ENCODE measurements at regions not wholly inside any gene's neighbourhood (a gene's known extent, or its start where the extent isn't known, plus 50 kb on each side); places are given as distances from the start of the nearest gene placed in this dataset.

DNA sequence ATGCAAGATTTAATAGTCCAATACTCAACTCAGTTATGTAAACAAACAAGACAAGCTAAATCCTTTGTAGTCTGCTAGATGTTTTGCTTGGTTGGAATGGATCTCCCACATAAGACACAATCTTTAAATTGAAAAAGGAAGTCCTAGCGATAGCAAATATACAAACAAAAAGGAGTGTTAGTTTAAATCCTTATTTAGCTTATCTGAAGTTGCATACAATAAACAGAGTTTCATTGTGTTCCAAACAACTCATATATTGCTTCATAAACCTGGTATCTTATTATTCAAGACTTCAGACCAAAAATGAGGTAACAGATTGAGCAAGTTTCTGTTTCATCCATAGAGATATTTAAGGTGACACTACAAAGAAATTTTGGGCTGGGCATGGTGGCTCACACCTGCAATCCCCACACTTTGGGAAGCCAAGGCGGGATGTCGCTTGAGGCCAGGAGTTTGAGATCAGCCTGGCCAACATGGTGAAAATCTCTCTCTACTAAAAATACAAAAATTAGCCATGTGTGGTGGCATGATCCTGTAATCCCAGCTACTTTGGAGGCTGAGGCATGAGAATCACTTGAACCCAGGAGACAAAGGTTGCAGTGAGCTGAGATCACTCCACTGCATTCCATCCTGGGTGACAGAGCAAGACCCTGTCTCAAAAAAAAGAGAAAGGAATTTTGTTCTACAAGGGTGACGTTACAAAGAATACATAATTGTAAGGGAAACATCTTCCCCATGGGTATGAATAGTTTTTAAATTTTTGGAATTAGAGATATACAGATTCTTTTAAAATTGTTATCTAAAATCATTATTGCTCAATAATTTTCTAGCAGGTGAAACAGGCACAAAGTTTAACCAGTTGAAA lies 150.5 kb upstream of the L3MBTL4 start:
- peaks cover 3% of the 10 kb centered on the region; the same call in 1 of the 2 replicates for H3K36me3 Mint-ChIP-seq
- TF ChIP-seq NR3C1 (CRISPR knock-in tag; conservative IDR thresholded peaks at IDR 0.05; ENCODE audit: low read depth): no peak
- TF ChIP-seq, protein P1, sequence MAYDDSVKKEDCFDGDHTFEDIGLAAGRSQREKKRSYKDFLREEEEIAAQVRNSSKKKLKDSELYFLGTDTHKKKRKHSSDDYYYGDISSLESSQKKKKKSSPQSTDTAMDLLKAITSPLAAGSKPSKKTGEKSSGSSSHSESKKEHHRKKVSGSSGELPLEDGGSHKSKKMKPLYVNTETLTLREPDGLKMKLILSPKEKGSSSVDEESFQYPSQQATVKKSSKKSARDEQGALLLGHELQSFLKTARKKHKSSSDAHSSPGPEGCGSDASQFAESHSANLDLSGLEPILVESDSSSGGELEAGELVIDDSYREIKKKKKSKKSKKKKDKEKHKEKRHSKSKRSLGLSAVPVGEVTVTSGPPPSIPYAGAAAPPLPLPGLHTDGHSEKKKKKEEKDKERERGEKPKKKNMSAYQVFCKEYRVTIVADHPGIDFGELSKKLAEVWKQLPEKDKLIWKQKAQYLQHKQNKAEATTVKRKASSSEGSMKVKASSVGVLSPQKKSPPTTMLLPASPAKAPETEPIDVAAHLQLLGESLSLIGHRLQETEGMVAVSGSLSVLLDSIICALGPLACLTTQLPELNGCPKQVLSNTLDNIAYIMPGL (CRISPR knock-in tag; IDR thresholded peaks at IDR 0.05): no peak
- TF ChIP-seq, protein P2, sequence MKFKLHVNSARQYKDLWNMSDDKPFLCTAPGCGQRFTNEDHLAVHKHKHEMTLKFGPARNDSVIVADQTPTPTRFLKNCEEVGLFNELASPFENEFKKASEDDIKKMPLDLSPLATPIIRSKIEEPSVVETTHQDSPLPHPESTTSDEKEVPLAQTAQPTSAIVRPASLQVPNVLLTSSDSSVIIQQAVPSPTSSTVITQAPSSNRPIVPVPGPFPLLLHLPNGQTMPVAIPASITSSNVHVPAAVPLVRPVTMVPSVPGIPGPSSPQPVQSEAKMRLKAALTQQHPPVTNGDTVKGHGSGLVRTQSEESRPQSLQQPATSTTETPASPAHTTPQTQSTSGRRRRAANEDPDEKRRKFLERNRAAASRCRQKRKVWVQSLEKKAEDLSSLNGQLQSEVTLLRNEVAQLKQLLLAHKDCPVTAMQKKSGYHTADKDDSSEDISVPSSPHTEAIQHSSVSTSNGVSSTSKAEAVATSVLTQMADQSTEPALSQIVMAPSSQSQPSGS (CRISPR knock-in tag; IDR thresholded peaks at IDR 0.05; ENCODE audit: borderline replicate concordance, low read depth): no peak
- TF ChIP-seq SMAD4 (CRISPR knock-in tag; IDR thresholded peaks at IDR 0.05): no peak
- TF ChIP-seq ZMAT4 (CRISPR knock-in tag; IDR thresholded peaks at IDR 0.05): no peak
- no peak for TF ChIP-seq CREB1 (CRISPR knock-in tag; IDR thresholded peaks at IDR 0.05)
- no peak for TF ChIP-seq ZNF232 (CRISPR knock-in tag; IDR thresholded peaks at IDR 0.05)
- no peak for TF ChIP-seq FOXP1 (CRISPR knock-in tag; IDR thresholded peaks at IDR 0.05; ENCODE audit: borderline replicate concordance)
- no peak for TF ChIP-seq SOX15 (CRISPR knock-in tag; IDR thresholded peaks at IDR 0.05)
- TF ChIP-seq HMGA2 (CRISPR knock-in tag; IDR thresholded peaks at IDR 0.05): no peak
- TF ChIP-seq, protein P3, sequence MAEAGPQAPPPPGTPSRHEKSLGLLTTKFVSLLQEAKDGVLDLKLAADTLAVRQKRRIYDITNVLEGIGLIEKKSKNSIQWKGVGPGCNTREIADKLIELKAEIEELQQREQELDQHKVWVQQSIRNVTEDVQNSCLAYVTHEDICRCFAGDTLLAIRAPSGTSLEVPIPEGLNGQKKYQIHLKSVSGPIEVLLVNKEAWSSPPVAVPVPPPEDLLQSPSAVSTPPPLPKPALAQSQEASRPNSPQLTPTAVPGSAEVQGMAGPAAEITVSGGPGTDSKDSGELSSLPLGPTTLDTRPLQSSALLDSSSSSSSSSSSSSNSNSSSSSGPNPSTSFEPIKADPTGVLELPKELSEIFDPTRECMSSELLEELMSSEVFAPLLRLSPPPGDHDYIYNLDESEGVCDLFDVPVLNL (CRISPR knock-in tag; IDR thresholded peaks at IDR 0.05; ENCODE audit: borderline replicate concordance, low read depth): no peak
- TF ChIP-seq FOXK1 (CRISPR knock-in tag; IDR thresholded peaks at IDR 0.05): no peak
- TF ChIP-seq CREM (CRISPR knock-in tag; IDR thresholded peaks at IDR 0.05): no peak
- TF ChIP-seq JUN (CRISPR knock-in tag; IDR thresholded peaks at IDR 0.05): no peak
- no peak for TF ChIP-seq MXD4 (CRISPR knock-in tag; IDR thresholded peaks at IDR 0.05; ENCODE audit: borderline replicate concordance)
- TF ChIP-seq ZNF121 (CRISPR knock-in tag; IDR thresholded peaks at IDR 0.05): no peak
- peaks cover 7% of the 10 kb centered on the region for H3K9me3 Mint-ChIP-seq
- CTCF ChIA-PET: no interaction called here
- no peak for DNase-seq (ENCODE audit: low spot score)
- ATAC-seq: no peak
- peaks cover 9% of the 10 kb centered on the region for H3K27me3 Mint-ChIP-seq (ENCODE audit: low read depth)
- peak overlapping the region; percentile 68; the same call in 1 of the 2 replicates for H3K27ac Mint-ChIP-seq
- POLR2A ChIA-PET: no interaction called here
- peaks cover 33% of the 10 kb centered on the region for H3K4me1 Mint-ChIP-seq
- H3K4me3 Mint-ChIP-seq: no peak overlapping the region

DNA sequence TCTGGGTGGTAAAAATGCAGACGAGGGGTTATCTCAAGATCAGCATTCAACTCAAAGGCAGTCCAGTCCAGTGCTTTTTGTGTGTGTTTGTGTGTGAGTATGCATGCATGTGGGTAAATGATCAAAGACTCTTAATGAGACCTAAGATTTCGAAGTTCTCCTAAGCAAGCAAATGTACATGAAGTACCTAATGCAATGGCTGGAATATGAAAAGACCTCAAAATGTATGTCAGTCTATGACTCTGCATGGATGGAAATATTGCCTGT lies 151.0 kb upstream of the L3MBTL4 start:
- TF ChIP-seq, protein P4, sequence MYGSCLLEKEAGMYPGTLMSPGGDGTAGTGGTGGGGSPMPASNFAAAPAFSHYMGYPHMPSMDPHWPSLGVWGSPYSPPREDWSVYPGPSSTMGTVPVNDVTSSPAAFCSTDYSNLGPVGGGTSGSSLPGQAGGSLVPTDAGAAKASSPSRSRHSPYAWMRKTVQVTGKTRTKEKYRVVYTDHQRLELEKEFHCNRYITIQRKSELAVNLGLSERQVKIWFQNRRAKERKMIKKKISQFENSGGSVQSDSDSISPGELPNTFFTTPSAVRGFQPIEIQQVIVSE (CRISPR knock-in tag; IDR thresholded peaks at IDR 0.05; ENCODE audit: borderline replicate concordance): no peak
- no peak for TF ChIP-seq EMX1 (CRISPR knock-in tag; IDR thresholded peaks at IDR 0.05)
- no peak for TF ChIP-seq SP1 (CRISPR knock-in tag; conservative IDR thresholded peaks at IDR 0.05)
- peaks cover 7% of the 10 kb centered on the region for H3K9me3 Mint-ChIP-seq
- DNase-seq (ENCODE audit: low spot score): no peak
- ATAC-seq: no peak
- peaks cover 39% of the 10 kb centered on the region for H3K4me1 Mint-ChIP-seq
- ChIA-PET POLR2A (no interaction called here), CTCF (no interaction called here)
- H3K27ac Mint-ChIP-seq: peak overlapping the region; percentile 68; the same call in 1 of the 2 replicates
- peaks cover 9% of the 10 kb centered on the region for H3K27me3 Mint-ChIP-seq (ENCODE audit: low read depth)
- peaks cover 3% of the 10 kb centered on the region; the same call in 1 of the 2 replicates for H3K36me3 Mint-ChIP-seq
- no peak overlapping the region for H3K4me3 Mint-ChIP-seq
